ENCODE measurements at regions not wholly inside any gene's neighbourhood (a gene's known extent, or its start where the extent isn't known, plus 50 kb on each side); places are given as distances from the start of the nearest gene placed in this dataset.

DNA sequence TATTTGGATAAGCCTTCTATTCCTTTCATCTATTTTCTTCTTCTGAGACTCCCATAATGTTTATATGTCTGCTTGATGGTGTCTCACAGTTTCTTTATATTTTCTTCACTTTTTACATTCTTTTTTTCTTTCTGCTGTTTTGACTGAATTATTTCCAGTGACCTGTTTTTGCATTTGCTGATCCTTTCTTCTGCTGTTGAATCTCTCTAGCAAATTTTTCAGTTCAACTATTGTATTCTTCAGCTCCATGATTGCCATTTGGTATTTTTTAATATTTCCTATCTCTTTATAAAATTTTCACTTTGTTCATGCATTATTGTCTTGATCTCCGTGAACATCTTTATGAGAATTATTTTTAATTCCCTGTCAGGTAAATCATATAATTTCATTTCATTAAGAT, 122.3 kb upstream of the ST6GALNAC5 start:
- dilution Hi-C loops (cut with MboI; ENCODE audit: extremely low pct_ligation_motif_present, low sequenced_read_pairs), result no loop called here
- H4K20me1 ChIP-seq (replicated peaks; ENCODE audit: control insufficient read depth, extremely low read depth, insufficient read depth, low read length), result no peaks in the 10 kb centered on the region
- FAIRE-seq (no peak), DNase-seq (ENCODE audit: low read depth, low spot score) (no peak)
- H3K4me1 ChIP-seq (ENCODE audit: control insufficient read depth, extremely low read depth, insufficient read depth, low read length), result no peaks in the 10 kb centered on the region
- ChIA-PET CTCF (no interaction called here), POLR2A (no interaction called here)
- H3K9me3 ChIP-seq (replicated peaks; ENCODE audit: control insufficient read depth, insufficient read depth, low read length), result no peaks in the 10 kb centered on the region
- H3K9me1 ChIP-seq (replicated peaks; ENCODE audit: control insufficient read depth, extremely low read depth, insufficient read depth, low read length), result no peaks in the 10 kb centered on the region
- no peak for TF ChIP-seq JUN (IDR thresholded peaks at IDR 0.05; ENCODE audit: borderline replicate concordance, insufficient read depth, insufficient read length, low read depth)
- no peak for TF ChIP-seq MYC (IDR thresholded peaks at IDR 0.05; ENCODE audit: low read depth, low read length)
- no peak for TF ChIP-seq EZH2 (IDR thresholded peaks at IDR 0.05; ENCODE audit: borderline replicate concordance, low read depth, low read length, severe bottlenecking)
- no peak for TF ChIP-seq POLR2AphosphoS5 (IDR thresholded peaks at IDR 0.05; ENCODE audit: insufficient read depth, low read depth, low read length)
- no peak for TF ChIP-seq POLR2A (IDR thresholded peaks at IDR 0.05; ENCODE audit: low read depth, low read length)
- TF ChIP-seq, protein P1, sequence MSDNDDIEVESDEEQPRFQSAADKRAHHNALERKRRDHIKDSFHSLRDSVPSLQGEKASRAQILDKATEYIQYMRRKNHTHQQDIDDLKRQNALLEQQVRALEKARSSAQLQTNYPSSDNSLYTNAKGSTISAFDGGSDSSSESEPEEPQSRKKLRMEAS (IDR thresholded peaks at IDR 0.05; ENCODE audit: insufficient read depth, insufficient read length), result no peak
- TF ChIP-seq, protein P2, sequence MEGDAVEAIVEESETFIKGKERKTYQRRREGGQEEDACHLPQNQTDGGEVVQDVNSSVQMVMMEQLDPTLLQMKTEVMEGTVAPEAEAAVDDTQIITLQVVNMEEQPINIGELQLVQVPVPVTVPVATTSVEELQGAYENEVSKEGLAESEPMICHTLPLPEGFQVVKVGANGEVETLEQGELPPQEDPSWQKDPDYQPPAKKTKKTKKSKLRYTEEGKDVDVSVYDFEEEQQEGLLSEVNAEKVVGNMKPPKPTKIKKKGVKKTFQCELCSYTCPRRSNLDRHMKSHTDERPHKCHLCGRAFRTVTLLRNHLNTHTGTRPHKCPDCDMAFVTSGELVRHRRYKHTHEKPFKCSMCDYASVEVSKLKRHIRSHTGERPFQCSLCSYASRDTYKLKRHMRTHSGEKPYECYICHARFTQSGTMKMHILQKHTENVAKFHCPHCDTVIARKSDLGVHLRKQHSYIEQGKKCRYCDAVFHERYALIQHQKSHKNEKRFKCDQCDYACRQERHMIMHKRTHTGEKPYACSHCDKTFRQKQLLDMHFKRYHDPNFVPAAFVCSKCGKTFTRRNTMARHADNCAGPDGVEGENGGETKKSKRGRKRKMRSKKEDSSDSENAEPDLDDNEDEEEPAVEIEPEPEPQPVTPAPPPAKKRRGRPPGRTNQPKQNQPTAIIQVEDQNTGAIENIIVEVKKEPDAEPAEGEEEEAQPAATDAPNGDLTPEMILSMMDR (IDR thresholded peaks at IDR 0.05; ENCODE audit: extremely low read depth in 1 of 2, insufficient read depth in 1 of 2, low read depth in 1 of 2, low read length in 2 of 2), result no peak
- TF ChIP-seq FOS (IDR thresholded peaks at IDR 0.05; ENCODE audit: borderline replicate concordance, insufficient read depth, low read length), result no peak
- TF ChIP-seq GATA2 (IDR thresholded peaks at IDR 0.05; ENCODE audit: insufficient read depth, insufficient read length, low read depth, low read length), result no peak
- H3K79me2 ChIP-seq (ENCODE audit: control insufficient read depth, insufficient read depth, low read length), result no peaks in the 10 kb centered on the region
- intact Hi-C loops (cut with micrococcal nuclease), result no loop called here
- H3K4me3 ChIP-seq (replicated peaks in 1 of 3; ENCODE audit: insufficient read depth in 1 of 3, low read depth in 1 of 3, low read length in 3 of 3), result no peak overlapping the region
- peaks cover 0 to 2% of the 10 kb centered on the region in 2 experiments for H3K27me3 ChIP-seq (ENCODE audit: control insufficient read depth in 2 of 2, insufficient read depth in 2 of 2, low read length in 2 of 2)
- H2AFZ ChIP-seq (ENCODE audit: low read depth, low read length), result no peak overlapping the region
- H3K36me3 ChIP-seq (ENCODE audit: control insufficient read depth in 2 of 2, extremely low read depth in 1 of 2, insufficient read depth in 2 of 2, low read length in 2 of 2), result no peaks in the 10 kb centered on the region
- BruUV-seq (replicated peaks), result no TSS peak
- no peak overlapping the region for H3K9ac ChIP-seq (replicated peaks; ENCODE audit: extremely low read depth, insufficient read depth, low read length)
- no peak overlapping the region for H3K4me2 ChIP-seq (ENCODE audit: insufficient read depth, low read length)
- no peak overlapping the region for H3K27ac ChIP-seq (ENCODE audit: insufficient read depth, low read depth, low read length)
